Fibroblast of villous mesenchyme (primary cell): ENCODE measurements at regions not wholly inside any gene's neighbourhood (a gene's known extent, or its start where the extent isn't known, plus 50 kb on each side); places are given as distances from the start of the nearest gene placed in this dataset.

Experiments
- DNase-seq: peaks from one replicate; pipeline ENCODE4 v3.0.0-alpha.2; 2010; ENCODE audit warnings: low read depth
- H3K4me3 ChIP-seq: 2 replicates; pipeline ENCODE4 v1.5.1; 2011; ENCODE audit warnings: low read depth, mild to moderate bottlenecking, low read length
- TF ChIP-seq, protein P1 (sequence below): IDR thresholded peaks from 2 replicates; pipeline ENCODE4 v1.5.1; 2012; ENCODE audit warnings: low read depth, mild to moderate bottlenecking, low read length; ENCODE audit not compliant: insufficient read depth

DNA sequence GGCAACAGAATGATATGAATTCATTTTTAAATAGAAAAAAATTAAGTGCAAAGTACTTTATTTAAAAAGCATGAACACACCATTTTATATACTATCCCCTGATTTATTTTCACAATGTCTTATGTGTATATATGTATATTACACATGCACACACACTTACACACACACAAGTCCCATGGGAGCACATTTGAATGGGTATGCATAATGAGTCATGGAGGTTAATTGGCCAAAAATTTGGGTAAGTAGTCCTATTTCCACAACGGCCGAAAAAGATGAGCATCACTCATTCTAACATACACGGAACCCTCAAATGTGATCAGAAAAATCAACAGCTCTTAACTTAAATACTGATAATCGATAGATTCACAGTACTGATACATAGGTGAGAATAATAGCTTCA is 97.4 kb upstream of the NABP1 start:
- no peak overlapping the region for H3K4me3 ChIP-seq
- no peak for DNase-seq
- TF ChIP-seq, protein P1, sequence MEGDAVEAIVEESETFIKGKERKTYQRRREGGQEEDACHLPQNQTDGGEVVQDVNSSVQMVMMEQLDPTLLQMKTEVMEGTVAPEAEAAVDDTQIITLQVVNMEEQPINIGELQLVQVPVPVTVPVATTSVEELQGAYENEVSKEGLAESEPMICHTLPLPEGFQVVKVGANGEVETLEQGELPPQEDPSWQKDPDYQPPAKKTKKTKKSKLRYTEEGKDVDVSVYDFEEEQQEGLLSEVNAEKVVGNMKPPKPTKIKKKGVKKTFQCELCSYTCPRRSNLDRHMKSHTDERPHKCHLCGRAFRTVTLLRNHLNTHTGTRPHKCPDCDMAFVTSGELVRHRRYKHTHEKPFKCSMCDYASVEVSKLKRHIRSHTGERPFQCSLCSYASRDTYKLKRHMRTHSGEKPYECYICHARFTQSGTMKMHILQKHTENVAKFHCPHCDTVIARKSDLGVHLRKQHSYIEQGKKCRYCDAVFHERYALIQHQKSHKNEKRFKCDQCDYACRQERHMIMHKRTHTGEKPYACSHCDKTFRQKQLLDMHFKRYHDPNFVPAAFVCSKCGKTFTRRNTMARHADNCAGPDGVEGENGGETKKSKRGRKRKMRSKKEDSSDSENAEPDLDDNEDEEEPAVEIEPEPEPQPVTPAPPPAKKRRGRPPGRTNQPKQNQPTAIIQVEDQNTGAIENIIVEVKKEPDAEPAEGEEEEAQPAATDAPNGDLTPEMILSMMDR = no peak

DNA sequence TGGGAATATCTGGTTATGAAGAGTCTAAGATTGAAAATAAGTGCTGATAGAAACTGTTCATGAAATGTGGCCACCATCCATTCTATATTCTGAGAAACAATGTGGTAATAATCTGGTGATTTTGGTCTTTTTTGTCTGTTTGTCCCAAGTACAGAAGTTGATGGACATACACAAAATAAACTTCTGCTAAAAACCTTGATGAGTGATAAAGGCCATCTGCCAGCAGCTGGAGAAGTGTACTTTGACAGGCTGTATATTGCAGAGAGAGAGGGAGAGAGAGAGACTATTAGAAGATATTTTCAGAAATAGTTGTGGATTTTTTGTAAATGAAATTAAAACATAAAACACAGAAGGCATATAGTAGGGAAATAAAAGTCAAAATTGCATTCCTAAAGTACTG is 96.9 kb upstream of the NABP1 start:
- TF ChIP-seq, protein P1 = no peak
- H3K4me3 ChIP-seq = no peak overlapping the region
- DNase-seq = no peak

DNA sequence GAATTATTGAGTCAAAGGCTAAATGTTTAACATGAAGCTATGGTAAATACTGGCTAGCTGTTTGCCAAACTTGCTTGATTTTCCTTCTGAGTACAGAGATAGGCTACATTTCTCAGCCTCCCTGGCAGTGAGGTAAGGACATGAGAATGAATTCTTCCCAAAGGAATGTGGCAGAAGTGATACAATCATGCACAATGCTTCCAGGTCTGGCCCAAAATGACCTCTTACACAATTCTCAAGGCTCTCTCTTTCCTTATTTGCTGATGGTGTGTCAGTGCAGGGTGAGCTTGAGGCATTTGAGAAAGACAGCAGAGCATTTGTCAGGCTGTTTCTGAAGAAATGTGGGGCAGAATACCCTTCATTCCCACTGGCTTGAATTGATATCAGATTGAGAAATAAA is 95.6 kb upstream of the NABP1 start:
- H3K4me3 ChIP-seq = no peak overlapping the region
- peak; percentile 67 for DNase-seq
- TF ChIP-seq, protein P1 = no peak

DNA sequence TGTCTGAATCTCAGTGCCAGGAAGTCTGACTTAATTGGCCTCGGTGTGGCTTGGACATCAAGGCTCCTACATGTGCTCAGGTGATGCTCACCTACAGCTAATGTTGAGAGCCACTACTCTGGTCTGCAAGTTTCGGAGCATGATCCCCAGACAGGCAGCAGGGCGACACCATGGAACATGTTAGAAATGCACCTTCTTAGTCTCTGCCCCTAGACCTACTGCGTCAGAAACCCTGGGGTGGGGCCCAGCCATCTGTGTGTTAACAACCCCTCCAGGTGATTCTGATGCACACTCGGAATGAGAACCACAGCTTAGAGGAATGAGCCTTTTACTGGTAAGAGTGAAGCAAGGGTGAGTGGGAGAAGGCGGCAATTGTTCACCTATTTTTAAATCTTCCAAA is 86.9 kb upstream of the NABP1 start:
- TF ChIP-seq, protein P1 = no peak
- DNase-seq = no peak
- H3K4me3 ChIP-seq = no peak overlapping the region

DNA sequence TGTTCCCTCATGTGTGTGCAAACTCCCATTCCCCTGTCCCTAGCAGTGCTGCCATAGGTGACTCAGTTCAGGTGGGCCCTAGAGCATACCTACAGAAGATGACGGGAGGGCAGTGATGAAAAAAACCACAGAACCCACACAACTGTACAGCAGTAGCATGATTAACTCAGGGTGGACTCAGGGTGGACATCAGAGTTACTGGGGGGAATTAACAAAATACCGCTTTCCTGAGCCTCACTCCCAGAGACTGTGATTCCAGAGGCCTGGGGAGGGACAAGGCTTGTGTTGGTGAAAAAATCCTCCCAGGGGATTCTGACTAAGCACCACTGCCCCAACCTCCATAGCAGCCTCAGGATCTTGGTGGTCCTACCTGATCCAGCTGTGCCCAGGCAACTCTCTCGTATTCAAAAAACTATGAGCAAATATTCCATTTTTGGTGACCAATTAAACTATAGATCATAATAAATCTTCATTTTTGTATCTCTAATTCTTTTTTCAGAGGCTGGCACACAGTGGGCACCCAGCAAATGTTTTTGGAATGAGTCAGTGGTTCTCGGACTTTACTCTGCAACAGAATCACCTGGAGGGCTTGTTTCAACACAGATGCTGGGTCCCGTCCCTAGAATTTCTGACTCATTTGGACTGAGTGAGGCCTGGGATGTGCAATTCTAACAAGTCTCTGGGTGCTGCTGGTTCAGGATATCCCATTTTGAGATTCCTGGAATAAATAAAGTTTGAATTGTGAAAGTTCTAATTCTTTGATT is 84.1 kb upstream of the NABP1 start:
- no peak for DNase-seq
- TF ChIP-seq, protein P1 = no peak
- H3K4me3 ChIP-seq = no peak overlapping the region

DNA sequence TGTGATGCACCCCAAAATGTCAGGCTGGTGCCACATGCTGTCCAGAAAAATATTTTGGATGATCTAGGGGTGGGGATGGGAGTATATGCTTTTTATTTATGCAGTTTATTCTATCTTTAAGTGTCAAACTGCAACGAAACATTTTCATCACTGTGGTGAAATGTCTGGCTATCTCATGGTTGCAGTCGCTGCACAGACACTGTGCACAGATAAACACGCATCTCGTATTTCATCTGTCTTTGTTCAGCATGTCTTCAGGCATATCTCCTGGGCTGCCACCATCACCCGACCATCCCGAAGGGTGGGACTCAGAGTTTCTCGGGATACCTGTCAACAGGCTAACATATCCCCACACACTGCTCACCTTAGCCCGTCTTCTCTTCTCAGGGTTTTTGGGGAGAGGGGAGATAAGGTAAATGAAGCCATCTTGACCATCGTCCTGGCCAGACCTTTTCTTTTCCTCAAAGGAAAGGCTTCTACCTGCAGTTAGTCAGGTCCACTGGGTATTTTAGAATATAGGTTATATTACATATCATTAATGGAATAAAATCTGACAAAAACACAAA is 80.7 kb upstream of the NABP1 start:
- DNase-seq = no peak
- TF ChIP-seq, protein P1 = no peak
- H3K4me3 ChIP-seq = no peak overlapping the region
